HFFc6 (cell line): ENCODE measurements at regions not wholly inside any gene's neighbourhood (a gene's known extent, or its start where the extent isn't known, plus 50 kb on each side); places are given as distances from the start of the nearest gene placed in this dataset.
"Not testable (repeated sequence)": the region's sequence is repeated elsewhere in the genome, so short reads cannot be mapped to it uniquely, and the experiment has no call there.

Experiments used
- DNase-seq: peaks from one replicate; pipeline ENCODE4 v3.0.0-alpha.2; 2018
- H3K27ac Mint-ChIP-seq: 2 replicates; pipeline ENCODE4 v1.8.0; 2020; ENCODE audit warnings: mild to moderate bottlenecking, mixed read lengths
- H3K27me3 Mint-ChIP-seq: 2 replicates; pipeline ENCODE4 v1.8.0; 2021; ENCODE audit warnings: mild to moderate bottlenecking, moderate library complexity, mixed read lengths; ENCODE audit not compliant: insufficient read depth
- H3K36me3 Mint-ChIP-seq: 2 replicates; pipeline ENCODE4 v1.8.0; 2021; ENCODE audit warnings: low read depth, mixed read lengths
- H3K4me1 Mint-ChIP-seq: 2 replicates; pipeline ENCODE4 v1.8.0; 2020; ENCODE audit warnings: low read depth, mixed read lengths
- H3K4me3 Mint-ChIP-seq: 2 replicates; pipeline ENCODE4 v1.8.0; 2020; ENCODE audit warnings: mild to moderate bottlenecking, moderate library complexity, mixed read lengths
- H3K9me3 Mint-ChIP-seq: 2 replicates; pipeline ENCODE4 v1.8.0; 2020; ENCODE audit warnings: mild to moderate bottlenecking, mixed read lengths
- CTCF ChIP-seq: fragments of 200-600 bp; sonication (generic); IDR thresholded peaks from 2 replicates; pipeline ENCODE4 v1.5.0; 2021; ENCODE audit warnings: antibody characterized with exemption, mild to moderate bottlenecking

GRCh38 chr7:45296748-45297147 is 139.2 kb downstream of the RAMP3 start:
- Mint-ChIP-seq H3K4me3 (no peak overlapping the region), H3K4me1 (no peaks in the 10 kb centered on the region), H3K36me3 (no peaks in the 10 kb centered on the region), H3K27me3 (peaks cover 17% of the 10 kb centered on the region), H3K27ac (no peak overlapping the region), H3K9me3 (no peaks in the 10 kb centered on the region)
- TF ChIP-seq CTCF: no peak
- no peak for DNase-seq

GRCh38 chr7:45306752-45307305 is 149.2 kb downstream of the RAMP3 start:
- Mint-ChIP-seq H3K9me3 (peaks cover 20% of the 10 kb centered on the region; the same call in 1 of the 2 replicates), H3K36me3 (no peaks in the 10 kb centered on the region), H3K27ac (no peak overlapping the region), H3K4me1 (no peaks in the 10 kb centered on the region), H3K27me3 (peaks cover 2% of the 10 kb centered on the region), H3K4me3 (no peak overlapping the region)
- DNase-seq: no peak
- TF ChIP-seq CTCF: no peak

- no peak for TF ChIP-seq CTCF
- H3K36me3 Mint-ChIP-seq: no peaks in the 10 kb centered on the region
- DNase-seq: no peak
- no peak overlapping the region for H3K27ac Mint-ChIP-seq
- H3K27me3 Mint-ChIP-seq: peaks cover 4% of the 10 kb centered on the region
- peaks cover 20% of the 10 kb centered on the region; the same call in 1 of the 2 replicates for H3K9me3 Mint-ChIP-seq
- no peak overlapping the region for H3K4me3 Mint-ChIP-seq
- H3K4me1 Mint-ChIP-seq: no peaks in the 10 kb centered on the region
Observed at GRCh38 chr7:45311597-45311996, 154.0 kb downstream of the RAMP3 start.

- H3K27ac Mint-ChIP-seq, H3K4me1 Mint-ChIP-seq, H3K4me3 Mint-ChIP-seq, DNase-seq, H3K27me3 Mint-ChIP-seq, H3K36me3 Mint-ChIP-seq: not testable (repeated sequence)
- peaks cover 10% of the 10 kb centered on the region; the same call in 1 of the 2 replicates for H3K9me3 Mint-ChIP-seq
Observed at GRCh38 chr7:45315512-45315911, 157.9 kb downstream of the RAMP3 start.

GRCh38 chr7:45324683-45325237 is 167.2 kb downstream of the RAMP3 start:
- DNase-seq: no peak
- no peak for TF ChIP-seq CTCF

GRCh38 chr7:45325378-45325777 is 167.8 kb downstream of the RAMP3 start:
- no peaks in the 10 kb centered on the region for H3K9me3 Mint-ChIP-seq
- H3K4me1 Mint-ChIP-seq: no peaks in the 10 kb centered on the region
- no peak for TF ChIP-seq CTCF
- no peaks in the 10 kb centered on the region; the same call in 1 of the 2 replicates for H3K27me3 Mint-ChIP-seq
- H3K4me3 Mint-ChIP-seq: no peak overlapping the region
- DNase-seq: no peak
- H3K27ac Mint-ChIP-seq: no peak overlapping the region
- H3K36me3 Mint-ChIP-seq: no peaks in the 10 kb centered on the region

More at GRCh38 chr7:45324683-45325237, 167.2 kb downstream of the RAMP3 start:
- Mint-ChIP-seq H3K9me3 (no peaks in the 10 kb centered on the region), H3K27ac (no peak overlapping the region), H3K4me1 (no peaks in the 10 kb centered on the region), H3K27me3 (no peaks in the 10 kb centered on the region; the same call in 1 of the 2 replicates), H3K36me3 (no peaks in the 10 kb centered on the region), H3K4me3 (no peak overlapping the region)
